ENCODE measurements at regions not wholly inside any gene's neighbourhood (a gene's known extent, or its start where the extent isn't known, plus 50 kb on each side); places are given as distances from the start of the nearest gene placed in this dataset.
"Not testable (repeated sequence)": the region's sequence is repeated elsewhere in the genome, so short reads cannot be mapped to it uniquely, and the experiment has no call there.

DNA sequence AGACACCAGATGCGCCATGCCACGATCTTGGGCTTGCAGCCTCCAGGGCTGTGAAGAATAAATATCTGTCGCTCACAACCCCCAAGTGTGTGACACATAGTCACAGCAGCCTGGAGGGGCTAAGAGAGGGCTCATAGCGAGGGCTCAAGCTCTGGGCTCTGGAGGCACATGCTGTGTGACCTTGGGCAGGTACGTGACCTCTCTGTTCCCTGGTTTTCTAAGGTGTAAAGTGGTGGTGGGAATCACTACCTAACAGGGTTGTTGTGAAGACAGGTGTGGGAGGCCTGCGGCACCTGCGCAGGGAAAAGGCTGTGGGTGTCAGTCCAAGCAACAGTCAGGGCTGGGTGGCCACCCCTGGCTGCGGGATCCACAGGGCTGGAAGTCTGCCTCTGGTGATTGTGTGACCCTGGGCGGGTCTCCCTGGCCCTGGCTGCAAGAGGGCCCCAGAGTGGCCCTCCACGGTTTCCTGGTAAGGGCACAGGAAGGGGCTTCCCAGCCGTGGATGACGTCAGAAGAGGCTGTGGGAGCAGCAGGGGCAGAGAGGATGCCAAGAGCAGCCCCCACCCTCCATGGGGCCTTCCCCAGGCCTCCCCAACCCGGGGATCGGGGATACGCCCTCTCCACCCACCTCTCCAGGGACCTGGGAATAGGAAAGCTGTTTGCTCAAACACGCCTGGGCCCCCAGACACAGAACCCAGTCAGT is 218.8 kb upstream of the SGCG start:
- Histone ChIP-seq H3K4me1 (ENCODE audit: control insufficient read depth in 2 of 2, insufficient read depth in 2 of 2, low read length in 2 of 2) (no peaks in the 10 kb centered on the region), H3K9me3 (ENCODE audit: control insufficient read depth in 2 of 2, low read length in 2 of 2) (no peaks in the 10 kb centered on the region), H3K27me3 (ENCODE audit: control insufficient read depth in 2 of 2, insufficient read depth in 2 of 2, low read length in 2 of 2) (no peaks in the 10 kb centered on the region), H3K27ac (ENCODE audit: low read depth in 2 of 2, low read length in 2 of 2) (no peak overlapping the region), H3K9ac (ENCODE audit: low read depth in 1 of 2, low read length in 2 of 2) (no peak overlapping the region), H3K4me3 (ENCODE audit: low read length in 2 of 2) (no peak overlapping the region), H3K36me3 (ENCODE audit: control insufficient read depth in 2 of 2, insufficient read depth in 2 of 2, low read length in 2 of 2) (no peaks in the 10 kb centered on the region)

- not testable (repeated sequence) for H3K27me3 ChIP-seq (ENCODE audit: control insufficient read depth in 2 of 2, insufficient read depth in 2 of 2, low read length in 2 of 2); H3K36me3 ChIP-seq (ENCODE audit: control insufficient read depth in 2 of 2, insufficient read depth in 2 of 2, low read length in 2 of 2); H3K9me3 ChIP-seq (ENCODE audit: control insufficient read depth in 2 of 2, low read length in 2 of 2); H3K4me3 ChIP-seq (ENCODE audit: low read length in 2 of 2); H3K4me1 ChIP-seq (ENCODE audit: control insufficient read depth in 2 of 2, insufficient read depth in 2 of 2, low read length in 2 of 2); H3K9ac ChIP-seq (ENCODE audit: low read depth in 1 of 2, low read length in 2 of 2); H3K27ac ChIP-seq (ENCODE audit: low read depth in 2 of 2, low read length in 2 of 2)
These were observed 217.3 kb upstream of the SGCG start for GRCh38 chr13:22963384-22964053.

- no peaks in the 10 kb centered on the region for H3K36me3 ChIP-seq (ENCODE audit: control insufficient read depth in 2 of 2, insufficient read depth in 2 of 2, low read length in 2 of 2)
- no peak overlapping the region for H3K9ac ChIP-seq (ENCODE audit: low read depth in 1 of 2, low read length in 2 of 2)
- no peaks in the 10 kb centered on the region for H3K4me1 ChIP-seq (ENCODE audit: control insufficient read depth in 2 of 2, insufficient read depth in 2 of 2, low read length in 2 of 2)
- H3K27ac ChIP-seq (ENCODE audit: low read depth in 2 of 2, low read length in 2 of 2), result no peak overlapping the region
- no peaks in the 10 kb centered on the region for H3K9me3 ChIP-seq (ENCODE audit: control insufficient read depth in 2 of 2, low read length in 2 of 2)
- H3K27me3 ChIP-seq (ENCODE audit: control insufficient read depth in 2 of 2, insufficient read depth in 2 of 2, low read length in 2 of 2), result no peaks in the 10 kb centered on the region
- H3K4me3 ChIP-seq (ENCODE audit: low read length in 2 of 2), result no peak overlapping the region
These were observed 216.4 kb upstream of the SGCG start for GRCh38 chr13:22964245-22964966.

- not testable (repeated sequence) for H3K9me3 ChIP-seq (ENCODE audit: control insufficient read depth in 2 of 2, low read length in 2 of 2); H3K4me1 ChIP-seq (ENCODE audit: control insufficient read depth in 2 of 2, insufficient read depth in 2 of 2, low read length in 2 of 2); H3K4me3 ChIP-seq (ENCODE audit: low read length in 2 of 2); H3K27ac ChIP-seq (ENCODE audit: low read depth in 2 of 2, low read length in 2 of 2); H3K27me3 ChIP-seq (ENCODE audit: control insufficient read depth in 2 of 2, insufficient read depth in 2 of 2, low read length in 2 of 2); H3K9ac ChIP-seq (ENCODE audit: low read depth in 1 of 2, low read length in 2 of 2); H3K36me3 ChIP-seq (ENCODE audit: control insufficient read depth in 2 of 2, insufficient read depth in 2 of 2, low read length in 2 of 2)
These were observed 215.5 kb upstream of the SGCG start for GRCh38 chr13:22965011-22965857.

- not testable (repeated sequence) for H3K4me1 ChIP-seq (ENCODE audit: control insufficient read depth in 2 of 2, insufficient read depth in 2 of 2, low read length in 2 of 2); H3K9me3 ChIP-seq (ENCODE audit: control insufficient read depth in 2 of 2, low read length in 2 of 2); H3K9ac ChIP-seq (ENCODE audit: low read depth in 1 of 2, low read length in 2 of 2); H3K27me3 ChIP-seq (ENCODE audit: control insufficient read depth in 2 of 2, insufficient read depth in 2 of 2, low read length in 2 of 2); H3K36me3 ChIP-seq (ENCODE audit: control insufficient read depth in 2 of 2, insufficient read depth in 2 of 2, low read length in 2 of 2); H3K27ac ChIP-seq (ENCODE audit: low read depth in 2 of 2, low read length in 2 of 2); H3K4me3 ChIP-seq (ENCODE audit: low read length in 2 of 2)
These were observed 214.9 kb upstream of the SGCG start for GRCh38 chr13:22965858-22966239.

DNA sequence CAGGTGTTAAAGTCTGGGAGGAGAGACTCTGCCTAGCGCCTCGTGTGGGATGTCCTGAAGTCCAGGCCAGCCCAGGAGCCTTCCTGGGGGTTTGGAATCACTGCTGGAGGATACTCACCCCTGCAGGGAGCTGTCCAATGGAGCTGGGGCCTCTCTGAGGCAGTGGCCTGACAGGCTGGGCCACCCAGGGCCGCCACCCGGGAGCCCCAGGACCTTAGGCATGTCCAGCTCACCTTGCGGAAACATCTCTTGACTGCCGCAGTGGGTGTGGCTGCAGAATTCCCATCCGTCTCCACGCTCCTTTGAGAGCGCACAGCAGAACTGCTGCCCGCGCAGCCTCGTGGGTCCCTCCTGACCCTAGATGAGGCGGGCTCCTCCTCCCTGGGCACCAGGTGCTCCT is 214.0 kb upstream of the SGCG start:
- not testable (repeated sequence) for H3K4me3 ChIP-seq (ENCODE audit: low read length in 2 of 2); H3K27me3 ChIP-seq (ENCODE audit: control insufficient read depth in 2 of 2, insufficient read depth in 2 of 2, low read length in 2 of 2); H3K27ac ChIP-seq (ENCODE audit: low read depth in 2 of 2, low read length in 2 of 2); H3K9ac ChIP-seq (ENCODE audit: low read depth in 1 of 2, low read length in 2 of 2); H3K9me3 ChIP-seq (ENCODE audit: control insufficient read depth in 2 of 2, low read length in 2 of 2); H3K36me3 ChIP-seq (ENCODE audit: control insufficient read depth in 2 of 2, insufficient read depth in 2 of 2, low read length in 2 of 2); H3K4me1 ChIP-seq (ENCODE audit: control insufficient read depth in 2 of 2, insufficient read depth in 2 of 2, low read length in 2 of 2)

- Histone ChIP-seq H3K27me3 (ENCODE audit: control insufficient read depth in 2 of 2, insufficient read depth in 2 of 2, low read length in 2 of 2) (no peaks in the 10 kb centered on the region), H3K27ac (ENCODE audit: low read depth in 2 of 2, low read length in 2 of 2) (no peak overlapping the region), H3K9ac (ENCODE audit: low read depth in 1 of 2, low read length in 2 of 2) (no peak overlapping the region), H3K4me3 (ENCODE audit: low read length in 2 of 2) (no peak overlapping the region), H3K9me3 (ENCODE audit: control insufficient read depth in 2 of 2, low read length in 2 of 2) (no peaks in the 10 kb centered on the region), H3K36me3 (ENCODE audit: control insufficient read depth in 2 of 2, insufficient read depth in 2 of 2, low read length in 2 of 2) (no peaks in the 10 kb centered on the region), H3K4me1 (ENCODE audit: control insufficient read depth in 2 of 2, insufficient read depth in 2 of 2, low read length in 2 of 2) (no peaks in the 10 kb centered on the region)
These were observed 213.1 kb upstream of the SGCG start for GRCh38 chr13:22967669-22968068.

DNA sequence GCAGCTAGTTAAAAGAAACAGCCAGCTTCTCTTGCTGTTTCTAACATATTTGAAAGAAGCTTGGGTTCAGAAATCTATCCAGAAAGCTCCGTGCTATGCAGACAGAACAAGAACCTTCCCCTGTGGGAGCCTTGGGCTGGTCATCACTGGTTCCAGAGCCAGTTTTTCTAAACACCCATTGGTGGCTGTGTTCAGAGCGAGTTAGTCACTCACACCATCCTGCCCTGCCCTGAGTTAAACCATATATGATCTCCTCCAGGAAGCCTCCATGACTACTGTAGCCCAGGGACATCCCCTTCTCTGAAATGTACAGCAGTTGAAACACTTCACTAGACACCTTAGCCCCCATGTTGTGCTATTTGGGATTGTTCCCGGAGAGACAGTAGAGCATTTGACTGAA is 200.8 kb upstream of the SGCG start:
- H3K9me3 ChIP-seq (ENCODE audit: control insufficient read depth in 2 of 2, low read length in 2 of 2), result peaks cover 3 to 4% of the 10 kb centered on the region in 2 donors
- no peaks in the 10 kb centered on the region for H3K36me3 ChIP-seq (ENCODE audit: control insufficient read depth in 2 of 2, insufficient read depth in 2 of 2, low read length in 2 of 2)
- no peak overlapping the region for H3K4me3 ChIP-seq (ENCODE audit: low read length in 2 of 2)
- no peaks in the 10 kb centered on the region for H3K4me1 ChIP-seq (ENCODE audit: control insufficient read depth in 2 of 2, insufficient read depth in 2 of 2, low read length in 2 of 2)
- H3K27ac ChIP-seq (ENCODE audit: low read depth in 2 of 2, low read length in 2 of 2), result no peak overlapping the region
- H3K27me3 ChIP-seq (ENCODE audit: control insufficient read depth in 2 of 2, insufficient read depth in 2 of 2, low read length in 2 of 2), result no peaks in the 10 kb centered on the region
- H3K9ac ChIP-seq (ENCODE audit: low read depth in 1 of 2, low read length in 2 of 2), result no peak overlapping the region

DNA sequence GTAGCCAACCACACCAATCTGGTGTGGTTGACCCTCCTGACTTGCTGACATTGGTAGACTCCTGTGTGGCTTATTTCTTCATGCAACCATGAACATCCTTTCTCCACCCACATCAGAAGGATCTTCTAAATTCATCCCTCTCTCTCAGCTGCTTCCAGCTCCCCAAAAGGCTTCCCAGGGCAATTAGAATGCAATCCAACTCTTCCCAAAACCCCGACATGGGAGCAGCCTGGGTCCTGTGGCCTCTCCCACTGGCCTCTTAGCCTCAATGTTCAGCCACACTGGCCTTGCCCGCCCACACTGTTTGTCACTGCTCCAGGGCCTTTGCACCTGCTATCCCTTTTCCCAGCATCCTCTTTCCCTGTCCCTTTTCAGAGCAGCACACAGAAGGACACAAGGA is 199.8 kb upstream of the SGCG start:
- no peak overlapping the region for H3K27ac ChIP-seq (ENCODE audit: low read depth in 2 of 2, low read length in 2 of 2)
- no peak overlapping the region for H3K4me3 ChIP-seq (ENCODE audit: low read length in 2 of 2)
- H3K9ac ChIP-seq (ENCODE audit: low read depth in 1 of 2, low read length in 2 of 2), result no peak overlapping the region
- no peaks in the 10 kb centered on the region for H3K36me3 ChIP-seq (ENCODE audit: control insufficient read depth in 2 of 2, insufficient read depth in 2 of 2, low read length in 2 of 2)
- H3K4me1 ChIP-seq (ENCODE audit: control insufficient read depth in 2 of 2, insufficient read depth in 2 of 2, low read length in 2 of 2), result no peaks in the 10 kb centered on the region
- H3K9me3 ChIP-seq (ENCODE audit: control insufficient read depth in 2 of 2, low read length in 2 of 2), result peaks cover 3 to 4% of the 10 kb centered on the region in 2 donors
- H3K27me3 ChIP-seq (ENCODE audit: control insufficient read depth in 2 of 2, insufficient read depth in 2 of 2, low read length in 2 of 2), result no peaks in the 10 kb centered on the region

GRCh38 chr13:22993148-22993547 is 187.6 kb upstream of the SGCG start:
- H3K27me3 ChIP-seq (ENCODE audit: control insufficient read depth in 2 of 2, insufficient read depth in 2 of 2, low read length in 2 of 2), result no peaks in the 10 kb centered on the region
- no peaks in the 10 kb centered on the region for H3K4me1 ChIP-seq (ENCODE audit: control insufficient read depth in 2 of 2, insufficient read depth in 2 of 2, low read length in 2 of 2)
- no peak overlapping the region for H3K4me3 ChIP-seq (ENCODE audit: low read length in 2 of 2)
- no peaks in the 10 kb centered on the region for H3K36me3 ChIP-seq (ENCODE audit: control insufficient read depth in 2 of 2, insufficient read depth in 2 of 2, low read length in 2 of 2)
- H3K9ac ChIP-seq (ENCODE audit: low read depth in 1 of 2, low read length in 2 of 2), result no peak overlapping the region
- no peaks in the 10 kb centered on the region for H3K9me3 ChIP-seq (ENCODE audit: control insufficient read depth in 2 of 2, low read length in 2 of 2)
- no peak overlapping the region for H3K27ac ChIP-seq (ENCODE audit: low read depth in 2 of 2, low read length in 2 of 2)

Data from mucosa of rectum (tissue), 2 donors.